Fibroblast of mammary gland (primary cell): ENCODE measurements at regions not wholly inside any gene's neighbourhood (a gene's known extent, or its start where the extent isn't known, plus 50 kb on each side); places are given as distances from the start of the nearest gene placed in this dataset.

ENCODE experiments used
- DNase-seq: peaks from one replicate; pipeline ENCODE4 v3.0.0-alpha.2; 2010; ENCODE audit warnings: low read depth
- H3K4me3 ChIP-seq: 2 replicates; pipeline ENCODE4 v1.5.1; 2011; ENCODE audit warnings: low read depth, mild to moderate bottlenecking, low read length, moderate library complexity; ENCODE audit not compliant: control insufficient read depth
- TF ChIP-seq, protein P1 (sequence below): conservative IDR thresholded peaks from 2 replicates; pipeline ENCODE4 v1.5.1; 2011; ENCODE audit warnings: low read depth, low read length, inconsistent platforms; ENCODE audit not compliant: control insufficient read depth, insufficient read depth

DNA sequence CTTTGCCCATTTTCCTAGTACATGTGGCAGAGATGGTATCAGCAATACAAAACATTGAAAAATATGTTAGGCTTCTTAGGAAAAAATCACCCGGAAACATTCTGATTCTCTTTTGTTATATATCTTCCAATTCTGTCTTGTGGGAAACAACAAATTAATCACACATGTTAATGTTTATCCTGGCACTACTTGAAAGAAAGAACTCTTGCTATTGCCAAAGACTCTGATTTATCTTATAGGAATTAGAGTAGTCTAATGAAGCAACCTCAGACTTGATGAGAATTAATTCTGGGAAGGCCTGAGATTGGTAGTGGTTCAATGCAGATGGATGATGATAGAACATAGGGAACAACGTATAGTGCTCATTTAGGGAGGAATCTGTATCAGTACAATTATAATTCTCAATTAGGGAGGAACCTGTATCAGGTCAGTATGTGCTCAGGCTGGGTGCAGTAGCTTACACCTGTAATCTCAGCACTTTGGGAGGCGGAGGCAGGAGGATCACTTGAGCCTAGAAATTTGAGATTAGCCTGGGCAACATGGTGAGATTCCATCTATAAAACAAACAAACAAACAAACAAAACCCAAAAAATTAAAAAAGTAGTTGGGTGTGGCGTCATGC is 50.7 kb downstream of the TAS2R16 start:
- TF ChIP-seq, protein P1, sequence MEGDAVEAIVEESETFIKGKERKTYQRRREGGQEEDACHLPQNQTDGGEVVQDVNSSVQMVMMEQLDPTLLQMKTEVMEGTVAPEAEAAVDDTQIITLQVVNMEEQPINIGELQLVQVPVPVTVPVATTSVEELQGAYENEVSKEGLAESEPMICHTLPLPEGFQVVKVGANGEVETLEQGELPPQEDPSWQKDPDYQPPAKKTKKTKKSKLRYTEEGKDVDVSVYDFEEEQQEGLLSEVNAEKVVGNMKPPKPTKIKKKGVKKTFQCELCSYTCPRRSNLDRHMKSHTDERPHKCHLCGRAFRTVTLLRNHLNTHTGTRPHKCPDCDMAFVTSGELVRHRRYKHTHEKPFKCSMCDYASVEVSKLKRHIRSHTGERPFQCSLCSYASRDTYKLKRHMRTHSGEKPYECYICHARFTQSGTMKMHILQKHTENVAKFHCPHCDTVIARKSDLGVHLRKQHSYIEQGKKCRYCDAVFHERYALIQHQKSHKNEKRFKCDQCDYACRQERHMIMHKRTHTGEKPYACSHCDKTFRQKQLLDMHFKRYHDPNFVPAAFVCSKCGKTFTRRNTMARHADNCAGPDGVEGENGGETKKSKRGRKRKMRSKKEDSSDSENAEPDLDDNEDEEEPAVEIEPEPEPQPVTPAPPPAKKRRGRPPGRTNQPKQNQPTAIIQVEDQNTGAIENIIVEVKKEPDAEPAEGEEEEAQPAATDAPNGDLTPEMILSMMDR, result no peak
- DNase-seq, result peak; percentile 51
- no peak overlapping the region for H3K4me3 ChIP-seq

DNA sequence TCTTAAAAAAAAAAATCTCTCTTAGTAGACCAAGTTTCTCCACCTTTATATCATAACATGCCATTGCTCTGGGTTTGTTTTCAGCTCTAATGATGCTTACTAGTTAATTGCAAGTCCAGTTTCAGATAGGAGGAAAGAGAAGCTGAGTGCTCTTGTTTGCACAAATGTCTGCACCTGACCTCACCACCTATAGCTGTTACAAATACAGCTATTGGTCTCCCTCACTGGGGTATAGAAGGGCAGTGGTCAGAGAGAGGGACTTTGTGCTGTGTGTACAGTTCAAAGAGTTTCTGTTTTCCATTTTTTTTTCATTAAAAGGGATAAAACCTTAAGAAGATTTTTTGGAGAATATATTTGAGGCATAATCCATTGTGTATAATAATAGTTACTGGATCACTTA is 52.7 kb downstream of the TAS2R16 start:
- TF ChIP-seq, protein P1, result no peak
- DNase-seq, result no peak
- no peak overlapping the region for H3K4me3 ChIP-seq

GRCh38 chr7:122942059-122942458 is 53.4 kb downstream of the TAS2R16 start:
- TF ChIP-seq, protein P1, result no peak
- no peak for DNase-seq
- H3K4me3 ChIP-seq, result no peak overlapping the region
